Muscle layer of colon (tissue), 2 donors: ENCODE measurements at regions not wholly inside any gene's neighbourhood (a gene's known extent, or its start where the extent isn't known, plus 50 kb on each side); places are given as distances from the start of the nearest gene placed in this dataset.

ENCODE experiments used
- H3K27ac ChIP-seq: one replicate; pipeline ENCODE4 v1.7.0; 2013; ENCODE audit warnings: low read depth, mild to moderate bottlenecking, low read length, moderate library complexity
- H3K27me3 ChIP-seq, 2 donors: one replicate each; pipeline ENCODE4 v1.7.0; 2013; ENCODE audit warnings: low read length in 2 of 2, mild to moderate bottlenecking in 2 of 2; ENCODE audit not compliant: insufficient read depth in 2 of 2, control insufficient read depth in 1 of 2
- H3K36me3 ChIP-seq: one replicate; pipeline ENCODE4 v1.7.0; 2013; ENCODE audit warnings: mild to moderate bottlenecking, low read length; ENCODE audit not compliant: insufficient read depth
- H3K4me1 ChIP-seq: one replicate; pipeline ENCODE4 v1.7.0; 2013; ENCODE audit warnings: mild to moderate bottlenecking, low read length; ENCODE audit not compliant: insufficient read depth
- H3K4me3 ChIP-seq, 2 donors: one replicate each; pipeline ENCODE4 v1.7.0; 2013; ENCODE audit warnings: low read length in 2 of 2, low read depth in 1 of 2, mild to moderate bottlenecking in 1 of 2, moderate library complexity in 1 of 2
- H3K9ac ChIP-seq: one replicate; pipeline ENCODE4 v1.7.0; 2013; ENCODE audit warnings: low read length
- H3K9me3 ChIP-seq: one replicate; pipeline ENCODE4 v1.7.0; 2013; ENCODE audit warnings: mild to moderate bottlenecking, low read length
- donor health status: abdominal sarcoma.
- donor health status: Adenocarcinoma of cecum.

GRCh38 chr4:45985038-45985437, 138.8 kb downstream of the GABRG1 start:
- no peak overlapping the region for H3K27ac ChIP-seq
- no peaks in the 10 kb centered on the region for H3K4me1 ChIP-seq
- H3K9ac ChIP-seq: no peak overlapping the region
- H3K27me3 ChIP-seq: no peaks in the 10 kb centered on the region
- H3K36me3 ChIP-seq: no peaks in the 10 kb centered on the region
- no peaks in the 10 kb centered on the region for H3K9me3 ChIP-seq
- no peak overlapping the region for H3K4me3 ChIP-seq

GRCh38 chr4:45971108-45971507, 152.7 kb downstream of the GABRG1 start:
- Histone ChIP-seq H3K9me3 (no peaks in the 10 kb centered on the region), H3K9ac (no peak overlapping the region)

GRCh38 chr4:45957353-45957752, 166.5 kb downstream of the GABRG1 start:
- no peaks in the 10 kb centered on the region for H3K4me1 ChIP-seq
- H3K4me3 ChIP-seq: no peak overlapping the region
- H3K27me3 ChIP-seq: no peaks in the 10 kb centered on the region
- H3K36me3 ChIP-seq: no peaks in the 10 kb centered on the region
- no peak overlapping the region for H3K9ac ChIP-seq
- H3K27ac ChIP-seq: no peak overlapping the region
- H3K9me3 ChIP-seq: no peaks in the 10 kb centered on the region

More at GRCh38 chr4:45971108-45971507, 152.7 kb downstream of the GABRG1 start:
- no peaks in the 10 kb centered on the region for H3K27me3 ChIP-seq
- H3K27ac ChIP-seq: no peak overlapping the region
- H3K4me1 ChIP-seq: no peaks in the 10 kb centered on the region
- no peaks in the 10 kb centered on the region for H3K36me3 ChIP-seq
- H3K4me3 ChIP-seq: no peak overlapping the region

- Histone ChIP-seq H3K27me3 (no peaks in the 10 kb centered on the region), H3K4me3 (no peak overlapping the region), H3K9me3 (no peaks in the 10 kb centered on the region), H3K9ac (no peak overlapping the region), H3K27ac (no peak overlapping the region), H3K36me3 (no peaks in the 10 kb centered on the region), H3K4me1 (no peaks in the 10 kb centered on the region)
Measured at GRCh38 chr4:45954276-45954675, 169.6 kb downstream of the GABRG1 start.

GRCh38 chr4:45951153-45951552, 172.7 kb downstream of the GABRG1 start:
- Histone ChIP-seq H3K27ac (no peak overlapping the region), H3K36me3 (no peaks in the 10 kb centered on the region), H3K4me1 (no peaks in the 10 kb centered on the region), H3K27me3 (no peaks in the 10 kb centered on the region), H3K4me3 (no peak overlapping the region), H3K9ac (no peak overlapping the region), H3K9me3 (no peaks in the 10 kb centered on the region)

GRCh38 chr4:45946699-45947098, 177.2 kb downstream of the GABRG1 start:
- H3K4me3 ChIP-seq: no peak overlapping the region
- no peaks in the 10 kb centered on the region for H3K36me3 ChIP-seq
- H3K9ac ChIP-seq: no peak overlapping the region
- H3K27me3 ChIP-seq: no peaks in the 10 kb centered on the region
- no peaks in the 10 kb centered on the region for H3K9me3 ChIP-seq
- no peaks in the 10 kb centered on the region for H3K4me1 ChIP-seq
- H3K27ac ChIP-seq: no peak overlapping the region

GRCh38 chr4:45944000-45944399, 179.9 kb downstream of the GABRG1 start:
- no peak overlapping the region for H3K4me3 ChIP-seq
- no peaks in the 10 kb centered on the region for H3K27me3 ChIP-seq
- no peaks in the 10 kb centered on the region for H3K4me1 ChIP-seq
- no peaks in the 10 kb centered on the region for H3K9me3 ChIP-seq
- H3K27ac ChIP-seq: no peak overlapping the region
- no peaks in the 10 kb centered on the region for H3K36me3 ChIP-seq
- H3K9ac ChIP-seq: no peak overlapping the region

- no peak overlapping the region for H3K9ac ChIP-seq
Measured at GRCh38 chr4:45939056-45939455, 184.8 kb downstream of the GABRG1 start.

GRCh38 chr4:45931154-45931553, 192.7 kb downstream of the GABRG1 start:
- no peak overlapping the region for H3K4me3 ChIP-seq
- no peaks in the 10 kb centered on the region for H3K4me1 ChIP-seq
- H3K27ac ChIP-seq: no peak overlapping the region
- no peaks in the 10 kb centered on the region for H3K36me3 ChIP-seq
- H3K27me3 ChIP-seq: no peaks in the 10 kb centered on the region
- H3K9me3 ChIP-seq: no peaks in the 10 kb centered on the region
- no peak overlapping the region for H3K9ac ChIP-seq

More at GRCh38 chr4:45939056-45939455, 184.8 kb downstream of the GABRG1 start:
- Histone ChIP-seq H3K27me3 (no peaks in the 10 kb centered on the region), H3K4me3 (no peak overlapping the region), H3K27ac (no peak overlapping the region), H3K4me1 (no peaks in the 10 kb centered on the region), H3K36me3 (no peaks in the 10 kb centered on the region), H3K9me3 (no peaks in the 10 kb centered on the region)

GRCh38 chr4:45927641-45928040, 196.2 kb downstream of the GABRG1 start:
- no peaks in the 10 kb centered on the region for H3K27me3 ChIP-seq
- no peaks in the 10 kb centered on the region for H3K4me1 ChIP-seq
- no peak overlapping the region for H3K27ac ChIP-seq
- H3K9ac ChIP-seq: no peak overlapping the region
- no peak overlapping the region for H3K4me3 ChIP-seq
- H3K9me3 ChIP-seq: no peaks in the 10 kb centered on the region
- H3K36me3 ChIP-seq: no peaks in the 10 kb centered on the region

GRCh38 chr4:45925809-45926208, 198.0 kb downstream of the GABRG1 start:
- no peak overlapping the region for H3K27ac ChIP-seq
- H3K27me3 ChIP-seq: no peaks in the 10 kb centered on the region
- no peaks in the 10 kb centered on the region for H3K9me3 ChIP-seq
- H3K4me1 ChIP-seq: no peaks in the 10 kb centered on the region
- H3K4me3 ChIP-seq: no peak overlapping the region
- H3K36me3 ChIP-seq: no peaks in the 10 kb centered on the region
- no peak overlapping the region for H3K9ac ChIP-seq

- Histone ChIP-seq H3K27ac (no peak overlapping the region), H3K27me3 (no peaks in the 10 kb centered on the region), H3K4me3 (no peak overlapping the region), H3K4me1 (no peaks in the 10 kb centered on the region), H3K36me3 (no peaks in the 10 kb centered on the region), H3K9me3 (no peaks in the 10 kb centered on the region), H3K9ac (no peak overlapping the region)
Measured at GRCh38 chr4:45920861-45921260, 203.0 kb downstream of the GABRG1 start.
